GM19463 (cell line): ENCODE measurements at regions not wholly inside any gene's neighbourhood (a gene's known extent, or its start where the extent isn't known, plus 50 kb on each side); places are given as distances from the start of the nearest gene placed in this dataset.

ENCODE experiments used
- ATAC-seq: cut with Tn5 transposase; IDR thresholded peaks from one replicate; pipeline ENCODE4 v1.9.1; 2021; ENCODE audit warnings: mild to moderate bottlenecking, moderate library complexity; ENCODE audit not compliant: unreplicated experiment

DNA sequence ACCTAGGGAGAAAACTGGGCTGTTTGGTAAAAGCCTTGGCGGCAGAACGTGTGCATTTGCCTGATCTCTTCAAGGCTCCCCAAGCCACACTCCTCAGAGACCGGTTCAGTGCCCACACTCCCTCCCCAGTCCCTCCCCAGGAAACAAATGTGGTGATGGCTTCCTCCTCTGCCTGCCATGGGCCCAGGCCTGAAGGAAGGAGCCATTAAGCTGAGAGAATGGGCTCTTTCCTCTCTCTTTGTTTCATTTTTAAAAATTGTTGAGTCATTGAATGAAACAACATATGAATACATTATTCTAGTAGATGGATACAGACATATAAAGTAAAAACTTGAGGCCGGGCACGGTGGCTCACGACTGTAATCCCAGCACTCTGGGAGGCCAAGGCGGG, 50.6 kb upstream of the YWHAQ start:
- no peak for ATAC-seq

DNA sequence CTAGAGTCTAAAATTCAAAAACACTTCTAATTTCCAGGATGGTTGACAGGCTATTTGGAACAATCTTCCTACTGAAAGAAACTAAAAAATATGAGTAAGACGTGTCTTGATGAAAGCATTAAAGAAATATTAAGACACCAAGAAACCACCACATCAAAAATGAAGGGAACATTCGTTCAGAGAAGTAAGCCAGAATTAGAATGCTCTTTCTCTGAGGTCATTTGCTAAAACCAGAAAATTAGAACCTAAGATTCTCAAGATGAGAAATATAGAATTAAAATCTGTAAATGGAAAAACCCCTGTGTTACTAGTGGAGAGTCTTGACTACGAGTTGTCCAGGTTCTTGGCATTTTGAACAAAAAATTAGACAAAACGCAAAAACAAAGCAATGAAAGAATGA, 54.8 kb upstream of the YWHAQ start:
- no peak for ATAC-seq

DNA sequence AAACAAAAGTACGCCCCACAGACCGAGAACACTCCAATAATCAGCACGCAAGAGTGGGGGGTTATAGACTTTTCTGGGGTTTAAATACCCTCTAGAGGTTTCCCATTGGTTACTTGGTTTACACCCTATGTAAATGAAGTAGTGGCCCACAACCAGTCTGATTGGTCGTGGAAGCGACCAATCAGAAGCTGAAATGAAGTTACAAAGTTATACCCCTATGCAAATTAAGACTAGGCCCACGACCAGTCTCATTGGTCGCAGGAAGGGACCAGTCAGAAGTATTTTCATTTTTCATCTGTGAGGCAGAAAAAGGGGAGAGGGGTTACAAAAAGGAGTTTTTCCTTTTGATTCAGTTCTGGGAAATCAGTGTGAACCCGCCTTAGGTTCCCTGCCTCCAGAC, 55.3 kb upstream of the YWHAQ start:
- ATAC-seq: no peak

DNA sequence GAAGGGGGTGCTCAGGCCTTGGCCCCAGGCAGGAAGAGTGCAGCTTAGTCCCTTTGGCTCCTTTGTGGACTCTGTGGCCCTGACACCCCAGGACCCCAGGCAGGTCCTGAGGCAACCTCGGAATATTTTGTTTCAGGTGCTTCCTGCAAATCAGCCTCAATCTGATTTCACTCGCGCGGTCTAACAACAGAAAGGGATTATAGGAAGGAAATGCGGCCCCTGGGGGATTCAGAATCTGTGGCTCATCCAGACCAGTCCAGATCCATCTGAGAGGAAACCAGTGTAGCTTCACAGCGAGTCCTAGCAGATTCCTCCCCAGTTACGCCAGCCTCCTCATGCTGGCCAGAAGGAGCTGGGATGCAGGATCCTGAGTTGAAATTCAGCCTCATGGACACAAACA, 59.5 kb upstream of the YWHAQ start:
- ATAC-seq: no peak

DNA sequence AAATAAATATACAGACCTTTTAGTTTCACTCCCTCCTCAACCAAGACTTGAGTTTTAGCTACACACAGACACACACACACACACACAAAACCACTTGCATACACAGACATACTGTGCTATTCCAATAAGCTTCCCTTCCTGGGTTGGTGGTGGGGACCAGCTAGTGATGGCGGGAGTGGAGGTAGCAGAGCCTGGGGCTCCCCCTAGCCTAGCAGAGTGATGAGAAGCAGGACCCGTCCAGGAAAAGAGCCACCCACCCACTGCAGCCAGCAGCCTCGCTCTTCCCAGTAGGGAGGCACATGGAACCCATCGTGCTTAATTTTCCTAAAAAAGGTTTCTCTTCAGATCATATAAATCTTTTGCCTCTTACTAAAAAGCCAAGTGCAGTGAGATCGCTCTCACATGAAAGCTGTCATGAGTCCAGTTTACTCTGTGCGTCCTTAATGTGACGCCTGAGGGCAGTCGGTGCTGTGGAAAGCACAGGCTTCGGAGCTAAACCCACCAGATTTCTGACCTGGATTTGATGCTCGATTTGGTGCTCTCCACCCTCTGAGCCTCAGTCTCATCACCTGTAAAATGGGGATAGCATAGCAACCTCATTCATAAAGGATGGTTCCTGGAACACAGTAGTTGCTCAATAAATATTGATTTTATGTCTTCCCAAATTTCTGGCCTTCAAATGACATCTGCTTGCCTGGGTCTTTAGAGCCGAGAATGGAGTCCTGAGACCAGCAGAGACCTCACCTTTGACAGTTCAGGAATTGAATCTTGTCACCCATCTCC, 60.1 kb upstream of the YWHAQ start:
- no peak for ATAC-seq

DNA sequence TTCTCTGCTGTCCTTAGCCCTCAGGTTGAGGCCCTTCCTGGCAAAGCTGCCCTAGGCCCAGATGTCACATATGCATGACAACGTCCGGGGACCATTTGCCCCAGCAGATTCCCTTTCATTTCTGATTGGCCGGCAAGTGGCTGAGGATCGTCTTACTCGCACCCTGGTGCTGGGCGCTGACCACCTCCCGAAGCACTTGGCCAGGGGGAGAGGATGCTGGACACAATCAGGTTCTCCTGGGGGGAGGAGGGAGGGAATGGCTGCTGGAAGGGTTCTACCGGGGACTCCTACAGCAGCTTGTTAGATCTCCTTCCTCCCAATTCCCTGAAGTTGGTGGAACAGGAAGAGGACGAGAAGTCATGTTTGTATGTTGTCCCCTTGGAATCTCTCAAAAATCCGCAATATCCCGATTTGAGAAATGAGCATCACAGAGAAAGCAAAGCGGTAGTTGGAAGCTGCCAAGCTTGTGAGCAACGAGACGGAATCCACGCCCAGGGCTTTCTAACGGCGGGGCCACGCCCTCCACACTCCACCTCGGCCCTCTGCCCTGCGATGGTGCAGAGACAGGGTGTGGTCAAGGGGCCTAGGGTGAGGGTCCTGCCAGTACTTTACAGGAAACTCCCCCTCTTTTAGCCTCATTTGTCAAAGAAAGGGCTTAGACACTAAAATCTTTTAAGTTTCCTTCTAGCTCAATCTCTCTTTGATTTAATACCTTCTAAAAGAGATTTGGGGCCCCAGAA, 61.8 kb upstream of the YWHAQ start:
- no peak for ATAC-seq

DNA sequence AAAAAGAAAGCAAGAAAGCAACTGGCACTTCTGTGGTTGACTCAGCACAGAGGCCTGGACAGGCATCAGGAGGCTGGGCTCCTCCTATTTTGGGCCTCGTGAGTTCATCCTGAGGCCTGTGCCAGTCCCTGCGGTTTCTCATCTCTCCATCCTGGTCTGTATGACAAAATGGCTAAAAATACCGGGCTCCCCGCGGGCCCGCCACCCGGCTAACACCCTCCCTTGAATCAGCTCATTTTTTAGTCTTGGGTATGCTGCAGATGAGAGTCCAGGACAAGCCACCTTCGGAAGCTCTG, 62.3 kb upstream of the YWHAQ start:
- ATAC-seq: no peak

DNA sequence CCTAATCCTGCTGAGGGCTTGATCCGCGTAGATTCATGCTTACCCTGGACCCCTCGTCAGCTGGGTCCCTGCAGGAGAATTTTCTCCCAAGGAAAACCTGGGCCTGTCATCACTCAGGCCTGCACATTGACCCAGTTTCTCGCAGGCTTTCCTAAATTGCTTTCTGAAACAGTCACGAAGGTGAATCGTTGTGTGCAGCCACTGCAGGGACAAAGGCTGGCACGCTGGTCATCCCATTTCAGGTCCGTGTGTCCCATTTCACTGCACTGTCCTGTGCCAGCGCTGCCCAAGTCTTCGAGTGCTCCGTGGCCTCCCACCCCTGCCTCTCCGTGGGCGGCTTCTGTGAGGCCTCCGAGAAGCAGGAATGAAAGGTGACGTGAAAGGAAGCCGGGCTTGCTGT, 62.8 kb upstream of the YWHAQ start:
- no peak for ATAC-seq

DNA sequence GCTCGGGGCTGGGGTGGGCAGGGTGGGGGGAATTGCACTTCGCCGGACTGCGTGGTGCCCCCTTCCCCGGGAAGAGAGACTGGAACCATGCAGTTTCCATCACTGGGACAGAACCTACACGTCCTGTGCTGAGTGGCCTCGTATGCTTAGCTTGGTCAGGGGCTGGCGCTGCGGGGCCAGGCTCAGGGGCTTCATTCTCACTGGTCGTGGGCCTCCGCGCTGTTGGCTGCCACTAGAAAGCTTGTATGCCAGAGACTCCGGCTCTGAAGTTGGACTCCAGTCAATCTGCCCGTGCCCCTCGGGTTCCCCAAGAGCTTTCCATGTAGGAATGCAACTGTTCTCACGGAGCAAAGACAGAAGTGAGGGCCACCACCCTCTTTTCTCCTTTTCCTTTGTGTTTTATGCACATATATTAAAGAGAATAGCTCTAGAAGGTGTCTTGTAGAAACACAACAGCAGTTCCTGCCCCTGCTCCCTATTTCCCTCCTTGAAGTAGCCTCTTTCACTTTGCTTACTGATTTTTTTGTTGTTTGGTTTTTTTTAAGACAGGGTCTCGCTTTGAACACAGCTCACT, 64.0 kb upstream of the YWHAQ start:
- ATAC-seq: no peak

DNA sequence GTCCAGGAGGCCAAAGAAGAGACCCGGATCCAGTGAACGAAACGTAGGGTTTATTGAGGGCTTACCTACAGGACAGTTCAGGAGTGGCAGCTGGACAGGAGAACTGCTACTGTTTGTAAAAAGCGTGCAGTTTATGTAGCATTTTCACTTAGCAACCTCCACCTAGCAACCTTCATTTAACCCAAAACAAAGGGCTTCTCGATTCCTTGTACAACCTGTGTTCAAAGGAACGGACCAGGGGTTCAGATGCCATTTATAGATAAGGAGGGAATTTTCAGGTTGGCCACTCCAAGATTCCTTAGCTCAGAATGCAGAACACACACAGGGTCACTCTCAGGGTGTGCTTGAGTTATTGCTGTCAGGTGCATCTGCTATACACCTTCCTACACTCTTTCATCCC, 65.1 kb upstream of the YWHAQ start:
- no peak for ATAC-seq

DNA sequence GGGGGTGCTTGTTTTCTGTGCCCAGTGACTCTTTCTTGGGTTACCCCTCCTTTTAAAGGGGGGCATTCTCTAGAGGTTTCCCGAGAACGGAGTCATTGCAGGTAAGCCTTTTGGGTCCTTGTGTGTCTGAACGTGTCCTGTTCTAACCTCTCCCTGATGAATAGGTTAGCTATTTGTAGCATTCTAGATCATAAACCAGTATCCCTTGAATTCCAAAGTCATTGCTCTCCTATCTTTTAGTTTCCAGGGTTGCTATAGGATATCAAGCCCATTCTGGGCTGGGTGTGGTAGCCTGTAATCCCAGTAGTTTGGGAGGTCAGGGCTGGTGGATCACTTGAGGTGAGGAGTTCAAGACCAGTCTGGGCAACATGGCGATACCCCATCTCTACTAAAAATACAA, 65.9 kb upstream of the YWHAQ start:
- ATAC-seq: no peak

DNA sequence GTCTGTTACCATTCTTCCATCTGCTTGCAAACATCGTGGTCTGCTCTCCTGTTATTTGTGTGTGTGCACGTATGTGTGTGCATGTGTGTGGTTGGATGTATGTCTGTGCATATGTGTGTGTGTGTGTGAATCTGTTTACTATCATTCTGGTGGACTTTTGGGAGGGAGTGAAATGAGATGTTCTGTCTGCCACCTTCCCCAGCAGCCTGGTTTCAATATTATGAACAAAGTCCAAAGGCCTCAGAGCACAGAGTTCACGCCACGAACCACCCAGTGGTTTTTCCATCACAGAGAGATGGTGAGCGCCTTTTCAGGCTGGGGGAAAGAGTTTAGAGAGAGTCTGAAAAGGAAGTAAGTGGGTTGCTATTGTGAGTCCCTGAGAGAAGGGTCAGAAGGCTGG, 67.1 kb upstream of the YWHAQ start:
- ATAC-seq: peak; percentile 66

DNA sequence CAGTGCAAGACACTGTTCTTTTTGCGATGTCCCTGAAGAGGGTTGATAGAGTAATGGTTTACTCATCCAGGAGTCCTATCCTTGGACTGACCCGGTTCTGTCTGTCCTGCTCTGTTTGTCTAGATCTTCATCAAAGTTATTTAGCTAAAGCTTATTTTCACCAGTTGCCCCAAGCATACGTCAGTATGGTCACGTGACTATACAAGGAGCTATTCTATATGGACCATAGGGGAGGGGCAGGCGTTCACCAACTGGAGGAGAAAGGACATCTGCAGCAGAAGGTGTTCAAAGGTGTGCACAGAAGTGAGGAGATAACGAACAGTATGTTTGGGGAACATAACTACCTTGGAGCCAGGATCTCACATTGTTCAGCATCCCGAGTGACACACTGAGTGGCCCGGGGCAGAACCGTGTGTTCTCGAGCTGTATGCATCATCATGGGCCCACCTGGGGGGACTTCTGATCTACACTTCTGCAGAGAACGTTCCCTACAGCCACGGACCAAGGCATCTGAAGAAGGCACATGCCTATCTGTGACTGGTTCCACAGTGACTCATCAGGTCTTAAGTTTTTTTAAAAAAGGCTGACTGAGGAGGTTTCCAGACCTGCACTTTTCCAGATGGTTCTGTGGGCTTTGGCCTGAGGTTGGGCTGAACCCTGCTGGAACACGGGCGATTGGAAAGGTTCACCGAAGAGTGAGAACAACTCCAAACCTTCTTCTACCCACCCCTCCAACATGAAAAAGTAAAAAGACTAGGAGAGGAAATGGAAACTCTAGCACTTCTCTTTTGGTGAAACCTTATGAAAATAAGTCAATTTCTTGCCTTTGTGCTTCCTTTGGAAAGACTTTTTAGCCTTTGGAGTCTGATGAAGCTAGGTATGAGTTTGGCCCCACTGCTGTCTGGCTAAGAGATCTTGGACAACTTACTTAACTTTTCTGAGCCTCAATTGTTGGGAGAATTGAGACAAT, 68.6 kb upstream of the YWHAQ start:
- no peak for ATAC-seq

DNA sequence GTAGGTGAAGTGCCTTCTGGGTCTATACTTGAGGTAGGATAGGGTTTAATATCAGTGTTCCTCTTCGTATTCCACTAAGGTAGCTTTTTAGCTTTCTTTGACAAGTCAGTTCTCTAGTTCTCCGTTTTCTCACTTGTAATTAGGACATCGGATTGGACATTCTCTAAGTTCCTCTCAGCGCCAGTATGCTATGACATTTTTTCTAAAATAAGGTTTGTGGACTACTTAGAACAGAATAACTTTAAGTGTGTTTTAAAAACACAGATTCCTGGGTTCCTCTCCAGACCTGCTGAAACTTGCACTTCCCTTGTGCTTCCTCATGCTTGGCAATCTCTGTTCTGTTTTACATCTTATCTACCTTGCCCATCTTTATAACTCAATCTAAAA, 69.3 kb upstream of the YWHAQ start:
- no peak for ATAC-seq

DNA sequence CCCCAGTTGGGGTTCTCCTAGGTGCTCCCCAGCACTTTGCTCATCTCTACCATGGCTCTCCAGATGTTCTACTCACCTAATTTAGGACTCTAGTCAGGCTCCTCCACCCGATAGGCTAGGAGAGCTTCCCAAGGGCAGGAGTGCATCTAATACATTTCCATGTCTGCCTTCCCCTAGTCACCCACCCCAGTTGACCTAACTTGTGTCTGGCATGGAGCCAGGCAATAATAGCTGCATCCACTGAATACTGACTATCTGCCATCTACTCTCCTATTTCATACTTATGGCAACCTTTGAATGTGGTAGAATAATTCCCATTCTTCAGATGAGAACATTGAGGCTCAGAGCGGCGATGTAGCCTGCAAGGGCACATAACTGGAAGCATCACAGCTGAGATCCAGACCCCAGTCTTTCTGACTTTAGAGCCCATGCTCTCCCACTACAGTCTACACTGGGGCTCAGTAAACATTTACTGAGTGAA, 71.8 kb upstream of the YWHAQ start:
- no peak for ATAC-seq

DNA sequence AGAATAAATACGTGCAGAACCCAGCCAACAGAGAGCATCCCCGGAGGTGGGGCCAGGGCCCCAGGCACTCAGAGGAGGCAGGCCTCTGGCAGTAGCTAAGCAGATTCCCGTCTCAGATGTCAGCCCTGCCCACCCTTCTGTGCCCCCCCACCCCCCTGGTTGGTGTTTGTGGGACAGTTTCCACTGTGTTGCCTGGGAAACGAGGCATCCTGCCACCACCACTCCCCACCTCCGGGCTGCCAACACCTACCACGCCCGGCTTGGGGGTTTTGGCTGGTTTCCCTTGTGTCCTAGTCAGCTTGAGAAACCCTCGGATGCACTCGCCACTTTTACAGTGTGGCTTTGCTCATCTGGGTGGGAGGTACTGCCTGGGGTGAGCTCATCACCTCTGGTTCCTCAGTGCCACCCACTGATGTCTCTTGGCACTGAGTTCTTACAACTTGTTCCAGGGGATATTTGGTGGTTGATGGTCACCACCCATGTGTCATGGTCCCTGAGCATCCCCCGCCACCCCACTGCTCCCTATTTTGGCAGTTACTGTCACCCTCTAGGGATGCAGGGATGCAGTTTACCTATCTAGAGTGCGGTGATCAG, 72.4 kb upstream of the YWHAQ start:
- peak; percentile 59 for ATAC-seq

DNA sequence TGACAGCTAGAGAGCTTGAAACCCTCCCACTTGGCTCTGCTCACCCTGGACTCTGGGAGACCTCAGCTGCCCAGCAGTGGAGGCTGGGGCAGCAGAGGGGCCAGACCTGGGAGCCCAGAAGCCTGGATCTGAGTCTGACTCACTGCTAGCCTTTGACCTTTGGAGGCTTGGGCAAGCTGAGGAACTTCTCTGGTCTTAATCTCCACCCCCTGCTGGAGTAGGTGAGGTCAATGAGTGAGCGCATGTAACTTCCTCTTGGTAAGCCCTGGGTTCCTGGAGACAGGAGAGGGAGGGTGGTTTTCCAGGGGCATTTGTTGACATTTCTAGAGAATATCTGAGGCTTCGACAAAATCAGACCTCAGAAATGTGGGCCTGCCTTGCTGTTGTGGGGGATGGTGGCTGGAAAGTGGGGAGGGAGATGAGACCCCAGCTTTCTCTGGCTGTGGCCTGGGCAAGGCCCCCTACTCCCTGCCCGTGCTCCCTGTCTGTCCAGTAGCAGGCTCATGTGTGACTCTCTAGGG, 73.0 kb upstream of the YWHAQ start:
- ATAC-seq: peak; percentile 36

DNA sequence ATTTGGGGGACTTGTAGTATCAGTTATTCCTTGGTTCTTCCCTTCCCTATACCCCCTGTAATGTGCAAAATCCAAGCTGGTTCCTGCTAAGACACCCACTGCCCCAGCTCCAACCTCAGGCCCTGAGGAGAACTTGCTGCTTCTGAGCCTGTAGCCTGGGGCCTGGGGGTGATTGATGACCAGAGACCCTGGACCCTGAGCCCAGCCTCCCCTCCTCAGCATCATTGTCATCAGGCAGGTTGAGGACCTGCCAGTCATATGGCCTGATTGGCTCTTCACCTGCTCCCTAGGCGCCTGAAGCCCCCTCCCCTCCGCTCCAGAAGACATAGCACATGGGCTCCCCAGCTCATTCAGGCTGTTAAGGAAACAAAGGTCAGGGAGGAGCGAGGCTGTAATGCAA, 73.8 kb upstream of the YWHAQ start:
- no peak for ATAC-seq

DNA sequence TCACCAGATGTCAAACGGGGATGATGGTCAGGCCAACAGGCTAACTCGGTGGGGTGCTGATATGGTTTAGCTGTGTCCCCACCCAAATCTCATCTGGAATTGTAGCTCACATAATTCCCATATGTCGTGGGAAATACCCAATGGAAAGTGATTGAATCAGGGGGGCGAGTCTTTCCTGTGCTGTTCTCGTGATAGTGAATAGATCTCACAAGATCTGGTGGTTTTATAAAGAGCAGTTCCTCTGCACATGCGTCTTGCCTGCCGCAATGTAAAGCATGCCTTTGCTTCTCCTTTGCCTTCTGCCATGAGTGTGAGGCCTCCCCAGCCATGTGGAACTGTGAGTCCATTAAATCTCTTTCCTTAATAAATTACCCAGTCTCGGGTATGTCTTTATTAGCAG, 74.4 kb upstream of the YWHAQ start:
- no peak for ATAC-seq

DNA sequence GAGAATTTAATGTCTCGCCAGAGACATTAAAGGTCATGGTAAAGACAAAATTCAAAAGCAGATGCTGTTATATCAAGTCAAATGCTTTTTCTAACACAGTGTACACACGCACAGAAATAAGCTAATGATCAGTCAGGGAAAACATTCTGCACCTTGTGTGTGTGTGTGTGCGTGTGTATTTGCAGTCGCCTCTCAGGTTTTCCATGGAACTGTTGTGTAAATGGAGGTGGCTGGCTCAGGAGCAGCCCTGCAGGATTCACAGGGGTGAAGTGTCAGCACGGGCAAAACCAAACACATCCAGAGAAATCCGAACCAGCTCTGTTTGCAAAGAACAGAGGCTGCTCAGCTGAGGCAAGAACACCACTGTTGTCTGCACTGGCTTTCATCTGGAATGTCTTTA, 76.2 kb upstream of the YWHAQ start:
- no peak for ATAC-seq
